GM11168 (cell line): ENCODE measurements at regions not wholly inside any gene's neighbourhood (a gene's known extent, or its start where the extent isn't known, plus 50 kb on each side); places are given as distances from the start of the nearest gene placed in this dataset.
"Not testable (repeated sequence)": the region's sequence is repeated elsewhere in the genome, so short reads cannot be mapped to it uniquely, and the experiment has no call there.

Source experiments
- in situ Hi-C: fragments of 300-500 bp; cut with MboI; formaldehyde crosslinking; loops from one replicate; pipeline ENCODE4 v1.12.0; 2022; ENCODE audit warnings: low sequenced_read_pairs; ENCODE audit not compliant: unreplicated experiment

- in situ Hi-C loops = no loop called here
These were observed 282.7 kb upstream of the CDH2 start for GRCh38 chr18:28459587-28459986.

GRCh38 chr18:28458751-28459150, 281.8 kb upstream of the CDH2 start:
- in situ Hi-C loops = no loop called here

GRCh38 chr18:28457784-28458183, 280.9 kb upstream of the CDH2 start:
- in situ Hi-C loops = no loop called here

- in situ Hi-C loops = no loop called here
These were observed 279.0 kb upstream of the CDH2 start for GRCh38 chr18:28455971-28456370.

GRCh38 chr18:28439870-28440269, 262.9 kb upstream of the CDH2 start:
- in situ Hi-C loops = no loop called here

- in situ Hi-C loops = no loop called here
These were observed 261.5 kb upstream of the CDH2 start for GRCh38 chr18:28438381-28438780.

GRCh38 chr18:28432339-28432738, 255.4 kb upstream of the CDH2 start:
- in situ Hi-C loops = no loop called here

GRCh38 chr18:28425886-28426285, 249.0 kb upstream of the CDH2 start:
- in situ Hi-C loops = no loop called here

GRCh38 chr18:28422577-28422976, 245.6 kb upstream of the CDH2 start:
- in situ Hi-C loops = no loop called here

- in situ Hi-C loops = not testable (repeated sequence)
These were observed 245.0 kb upstream of the CDH2 start for GRCh38 chr18:28421950-28422349.

GRCh38 chr18:28412521-28412920, 235.6 kb upstream of the CDH2 start:
- in situ Hi-C loops = no loop called here

GRCh38 chr18:28411806-28412205, 234.9 kb upstream of the CDH2 start:
- in situ Hi-C loops = no loop called here

- in situ Hi-C loops = no loop called here
These were observed 232.9 kb upstream of the CDH2 start for GRCh38 chr18:28409811-28410210.

GRCh38 chr18:28408528-28408927, 231.6 kb upstream of the CDH2 start:
- in situ Hi-C loops = no loop called here

- in situ Hi-C loops = no loop called here
These were observed 230.8 kb upstream of the CDH2 start for GRCh38 chr18:28407681-28408080.

- in situ Hi-C loops = no loop called here
These were observed 229.6 kb upstream of the CDH2 start for GRCh38 chr18:28406533-28406932.

GRCh38 chr18:28404694-28405093, 227.8 kb upstream of the CDH2 start:
- in situ Hi-C loops = no loop called here

GRCh38 chr18:28399781-28400362, 222.9 kb upstream of the CDH2 start:
- in situ Hi-C loops = no loop called here

- in situ Hi-C loops = no loop called here
These were observed 221.5 kb upstream of the CDH2 start for GRCh38 chr18:28398471-28398870.

GRCh38 chr18:28390022-28390421, 213.1 kb upstream of the CDH2 start:
- in situ Hi-C loops = no loop called here

GRCh38 chr18:28382215-28382879, 205.4 kb upstream of the CDH2 start:
- in situ Hi-C loops = no loop called here

- in situ Hi-C loops = no loop called here
These were observed 195.3 kb upstream of the CDH2 start for GRCh38 chr18:28372186-28372585.
